ENCODE measurements at regions not wholly inside any gene's neighbourhood (a gene's known extent, or its start where the extent isn't known, plus 50 kb on each side); places are given as distances from the start of the nearest gene placed in this dataset.
A peak's percentile ranks its signal among the peaks of the same experiment; 100 is the strongest.
"Not testable (repeated sequence)": the region's sequence is repeated elsewhere in the genome, so short reads cannot be mapped to it uniquely, and the experiment has no call there.

DNA sequence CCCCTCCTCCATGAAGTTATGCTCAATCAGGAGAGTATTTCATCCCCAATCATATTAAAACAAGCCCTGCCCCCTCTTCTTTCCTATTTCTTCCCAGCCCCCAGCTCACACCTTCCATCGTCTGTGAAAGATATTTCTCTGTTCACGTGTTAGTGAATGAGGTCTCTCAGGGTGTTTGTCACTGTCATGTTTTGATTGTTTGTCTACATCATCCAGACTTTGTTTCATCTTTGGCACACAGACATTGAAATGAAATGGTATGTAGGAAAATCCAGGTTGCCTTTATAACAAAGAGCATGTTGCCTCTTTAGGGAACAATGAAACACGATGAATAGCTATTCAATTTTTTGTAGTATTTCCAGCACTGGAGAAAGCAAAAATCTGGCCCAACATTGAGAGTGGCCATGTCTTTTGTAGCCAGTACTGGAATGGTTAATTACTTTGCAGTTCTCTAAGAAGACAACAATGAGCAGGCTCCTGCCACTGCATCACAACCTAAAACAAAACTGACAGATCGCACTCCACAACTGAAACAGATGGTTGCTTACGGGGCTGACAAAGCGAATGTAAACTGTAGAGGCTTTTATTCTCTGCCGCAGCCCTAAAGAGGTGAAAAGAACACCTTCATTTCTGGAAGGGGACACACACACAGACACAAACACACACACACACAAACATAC lies 543.6 kb upstream of the CITED2 start:
- no peak for DNase-seq

- DNase-seq: no peak
Observed at GRCh38 chr6:139914910-139915309, 540.5 kb upstream of the CITED2 start.

- no peak for DNase-seq
Observed at GRCh38 chr6:139912735-139913400, 538.4 kb upstream of the CITED2 start.

DNA sequence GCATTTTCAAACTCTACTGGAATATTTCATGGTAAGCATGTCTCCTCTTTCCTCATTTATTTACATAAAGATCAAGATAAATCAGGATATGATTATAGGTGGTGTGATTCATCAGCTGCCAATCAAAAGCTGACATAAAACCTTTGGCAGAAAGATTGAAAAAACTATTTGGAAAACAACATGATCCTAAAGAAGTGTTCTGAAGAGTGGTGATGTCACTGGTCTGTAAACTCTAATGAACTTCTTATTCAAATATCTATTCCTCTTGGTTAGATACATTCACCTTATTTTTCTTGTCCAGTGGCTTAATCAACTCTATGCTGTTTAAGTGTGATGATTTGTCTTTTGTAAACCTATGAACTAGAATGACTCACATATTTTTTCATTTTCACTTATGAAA lies 535.5 kb upstream of the CITED2 start:
- no peak for DNase-seq

DNA sequence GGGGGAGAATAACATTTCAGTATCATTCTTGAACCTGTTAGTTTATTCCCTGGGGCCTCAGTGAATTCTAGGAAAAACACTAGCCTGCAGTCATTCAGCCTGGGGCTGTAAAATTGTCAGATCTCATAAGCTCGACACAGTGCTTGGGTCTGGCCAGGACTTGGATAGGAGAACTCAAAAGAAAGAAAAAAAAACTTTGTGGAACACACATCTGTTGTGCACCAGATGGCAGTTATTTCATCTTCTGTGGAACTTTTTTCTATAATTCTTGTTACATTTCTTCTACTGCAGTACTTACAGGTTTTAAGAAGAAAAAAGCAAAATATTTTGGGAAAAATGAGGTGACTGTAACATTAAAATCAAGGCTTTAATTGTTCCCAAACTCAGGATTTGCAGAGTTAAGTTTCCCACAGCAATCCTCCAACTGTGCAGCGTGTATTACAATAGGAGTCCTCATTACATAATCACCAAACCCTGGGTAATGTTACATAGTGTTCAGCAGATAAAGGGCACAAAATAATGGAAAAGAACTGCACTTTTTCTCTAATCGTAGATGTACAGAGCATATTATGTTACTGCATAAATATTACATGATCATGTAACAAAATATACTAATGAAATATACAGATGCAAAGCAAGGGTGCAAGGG lies 531.1 kb upstream of the CITED2 start:
- DNase-seq: no peak

GRCh38 chr6:139904568-139904967 lies 530.1 kb upstream of the CITED2 start:
- DNase-seq: no peak

DNA sequence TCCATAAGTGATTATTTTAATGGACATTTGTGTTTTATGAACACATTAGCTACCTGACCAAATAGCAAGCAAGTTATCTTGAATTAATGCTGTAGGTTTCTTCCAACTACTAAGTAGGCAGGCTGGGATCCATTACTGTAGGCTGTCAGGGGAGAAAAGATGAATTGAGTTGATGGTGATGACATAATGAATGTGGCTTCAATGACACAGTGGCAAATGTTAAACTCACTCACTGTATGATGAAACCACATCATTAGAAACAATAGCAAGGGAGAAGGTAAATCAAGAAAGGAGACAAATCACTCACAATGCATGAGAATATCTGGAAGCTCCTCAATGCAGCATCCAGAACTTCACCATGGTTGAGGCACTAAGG lies 529.7 kb upstream of the CITED2 start:
- no peak for DNase-seq

- peak; percentile 41 for DNase-seq
Observed at GRCh38 chr6:139903411-139904157, 529.1 kb upstream of the CITED2 start.

DNA sequence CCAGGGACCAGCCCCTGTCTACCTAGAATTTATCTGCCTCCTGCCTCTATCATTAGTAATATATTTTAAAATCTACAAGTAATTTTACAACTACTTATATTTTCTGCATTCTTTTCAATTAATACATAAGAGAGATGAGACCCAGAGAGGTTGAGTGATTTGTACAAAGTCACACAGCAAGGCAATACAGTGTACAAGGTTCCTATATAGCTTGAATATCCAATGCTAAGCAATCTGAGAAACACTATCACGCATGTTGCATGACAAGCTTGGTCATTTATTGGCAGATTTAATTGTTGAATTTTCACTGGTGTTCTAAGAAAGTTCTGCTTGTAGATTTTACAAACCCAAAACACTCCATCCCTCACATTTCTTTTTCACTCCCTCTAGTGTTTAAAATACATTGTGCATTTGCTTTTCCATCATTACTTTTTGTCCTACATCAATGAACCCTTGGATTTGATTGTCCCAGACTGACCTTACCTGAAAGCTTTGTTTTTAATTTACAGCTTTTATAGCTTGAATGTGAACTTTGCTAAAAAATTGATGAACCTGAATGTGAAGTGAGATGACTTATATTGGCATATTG lies 520.9 kb upstream of the CITED2 start:
- DNase-seq: no peak

GRCh38 chr6:139894271-139894670 lies 519.8 kb upstream of the CITED2 start:
- no peak for DNase-seq

DNA sequence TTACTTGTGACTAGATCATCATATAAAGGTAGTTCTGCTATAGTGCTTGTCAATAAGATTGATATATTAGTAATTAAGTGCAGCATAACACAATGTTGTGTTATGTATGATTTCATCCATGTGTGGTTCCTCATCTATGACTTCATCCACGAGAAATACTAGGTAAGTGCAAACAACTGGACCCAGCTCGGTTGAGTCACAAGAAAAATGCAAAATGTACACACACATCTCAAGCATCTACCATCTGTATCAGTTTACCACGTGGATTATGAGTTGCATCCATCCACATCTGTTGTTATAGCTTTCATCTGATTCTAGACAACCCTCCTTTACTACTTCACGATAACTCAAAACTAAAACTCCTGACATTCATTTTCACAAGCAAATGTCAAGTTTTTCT lies 517.0 kb upstream of the CITED2 start:
- DNase-seq: no peak

DNA sequence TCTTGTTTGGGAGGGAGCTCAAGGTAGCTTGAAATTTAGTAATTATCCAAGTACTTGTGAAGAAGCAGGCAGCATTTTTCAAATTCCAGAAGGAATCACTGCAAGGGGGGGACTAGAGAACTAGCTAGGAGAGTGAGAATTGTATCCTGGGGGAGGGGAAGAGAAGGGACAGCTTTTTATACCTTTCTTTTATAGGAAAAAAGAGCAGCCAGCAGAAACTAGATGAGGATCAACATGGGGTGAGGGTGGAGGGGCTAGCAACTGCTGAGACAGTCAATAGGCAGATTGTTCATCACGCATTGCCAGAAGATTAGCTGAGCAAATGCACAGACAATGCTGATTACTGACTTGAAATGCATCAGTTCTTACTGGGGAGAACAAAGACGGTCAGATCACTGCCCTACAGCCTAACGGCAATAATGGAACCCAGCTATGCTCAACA lies 514.3 kb upstream of the CITED2 start:
- no peak for DNase-seq

DNA sequence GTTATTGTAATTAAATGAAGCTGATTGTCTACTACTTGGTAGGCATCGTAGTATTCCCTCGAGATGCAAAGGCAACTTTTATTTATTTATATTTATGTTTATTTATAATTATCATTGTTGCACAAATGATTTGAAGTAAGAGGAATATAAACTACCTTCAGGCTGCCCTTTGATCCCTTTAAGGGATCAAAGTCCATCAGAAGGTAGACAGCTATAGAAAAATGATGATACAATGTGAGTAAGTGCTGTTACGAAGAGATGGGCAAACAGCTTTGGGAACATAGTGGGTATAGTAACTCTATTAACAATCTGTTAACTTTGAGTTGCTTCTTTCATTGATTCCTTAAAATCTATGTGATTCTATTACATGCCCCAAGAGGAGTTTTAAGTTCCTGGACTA lies 512.8 kb upstream of the CITED2 start:
- DNase-seq: no peak

DNA sequence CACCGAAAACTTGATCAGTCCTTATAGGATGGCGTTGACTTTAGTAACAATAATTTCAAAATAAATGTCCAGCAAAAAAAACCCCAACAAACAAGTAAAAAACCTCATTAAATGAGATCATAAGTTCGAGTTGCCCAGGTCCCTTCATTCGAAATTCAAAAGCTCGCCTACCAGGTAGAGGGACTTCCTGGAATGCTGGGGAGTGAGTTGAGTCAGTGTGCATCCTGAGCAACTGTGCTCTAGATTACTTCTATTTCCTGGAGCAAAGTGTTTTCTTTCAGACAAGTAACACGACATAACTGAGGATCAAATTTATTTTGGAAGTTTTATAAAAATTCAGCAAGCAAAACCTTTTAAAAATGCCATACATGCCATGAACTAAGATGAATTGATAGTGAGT lies 511.9 kb upstream of the CITED2 start:
- no peak for DNase-seq

GRCh38 chr6:139885909-139886308 lies 511.5 kb upstream of the CITED2 start:
- no peak for DNase-seq

DNA sequence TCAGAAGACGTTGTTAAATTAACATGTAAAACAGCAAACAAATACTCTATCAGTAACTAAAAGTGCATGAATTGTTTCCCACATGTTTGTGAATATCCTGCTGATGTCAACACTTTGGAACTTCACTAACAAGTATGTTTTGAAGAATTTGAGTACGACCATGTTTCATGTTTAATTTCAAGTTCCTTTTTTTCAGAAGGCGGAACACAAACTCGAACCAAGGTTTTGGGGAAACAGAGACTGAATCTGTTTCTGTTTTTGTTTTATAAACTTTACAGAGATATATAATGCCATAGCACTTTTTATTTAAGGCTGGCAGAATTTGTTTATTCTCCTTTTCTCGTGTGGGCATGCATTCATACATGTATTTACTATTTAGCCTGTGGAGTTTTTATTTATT lies 509.3 kb upstream of the CITED2 start:
- no peak for DNase-seq

DNA sequence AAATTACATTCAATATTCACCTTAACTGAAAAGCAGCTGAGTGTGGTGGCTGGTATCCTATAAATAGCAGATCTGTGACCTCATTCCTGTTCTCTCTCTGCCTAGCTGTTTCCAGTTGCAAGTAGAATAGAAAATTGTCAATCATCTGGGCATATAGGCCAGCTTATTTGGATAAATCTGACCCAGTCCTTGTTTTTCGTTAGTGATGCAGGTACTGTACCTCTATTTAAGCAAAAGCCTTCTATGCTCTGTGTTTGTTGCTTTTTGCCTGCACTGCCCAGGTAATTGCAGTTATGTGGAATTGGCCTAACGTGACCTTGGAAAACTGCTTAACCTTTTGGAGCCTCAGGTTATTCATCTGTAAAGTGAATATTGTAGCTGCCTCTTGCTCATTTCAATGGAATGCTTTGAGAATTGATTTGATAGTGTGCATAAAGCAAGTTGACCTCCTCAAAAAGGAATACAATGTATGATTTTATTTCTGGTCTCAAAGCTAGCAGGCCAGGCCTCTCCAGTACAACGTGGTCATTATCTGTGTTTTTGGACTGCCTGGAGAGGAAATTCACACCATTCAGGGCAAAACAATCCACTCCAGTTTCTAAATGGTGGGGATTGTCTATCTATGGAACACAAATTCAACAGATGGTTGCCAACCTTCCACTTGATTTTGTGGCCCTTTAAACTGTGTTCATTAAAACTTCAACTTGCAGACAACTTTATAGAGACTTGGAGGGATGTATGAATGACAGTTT lies 508.7 kb upstream of the CITED2 start:
- no peak for DNase-seq

DNA sequence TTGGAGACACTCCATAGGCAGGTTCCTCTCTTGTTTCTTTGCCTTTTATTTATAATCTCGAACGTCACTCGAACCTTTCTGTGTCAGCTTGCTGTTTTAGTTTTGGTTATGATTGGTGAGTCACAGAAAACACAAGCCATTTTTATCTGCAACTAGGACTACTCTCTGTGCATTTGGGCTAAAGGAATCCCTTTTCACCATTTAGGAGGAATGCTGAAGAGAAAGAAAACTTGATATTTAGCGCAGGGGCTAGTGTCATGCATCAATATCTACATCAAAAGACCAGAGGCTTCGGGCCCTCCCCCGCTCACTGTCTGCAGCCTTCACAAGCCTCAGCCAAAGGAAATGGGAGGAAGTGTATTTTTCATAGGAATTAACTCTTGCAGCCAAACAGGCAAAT lies 507.8 kb upstream of the CITED2 start:
- DNase-seq: no peak

DNA sequence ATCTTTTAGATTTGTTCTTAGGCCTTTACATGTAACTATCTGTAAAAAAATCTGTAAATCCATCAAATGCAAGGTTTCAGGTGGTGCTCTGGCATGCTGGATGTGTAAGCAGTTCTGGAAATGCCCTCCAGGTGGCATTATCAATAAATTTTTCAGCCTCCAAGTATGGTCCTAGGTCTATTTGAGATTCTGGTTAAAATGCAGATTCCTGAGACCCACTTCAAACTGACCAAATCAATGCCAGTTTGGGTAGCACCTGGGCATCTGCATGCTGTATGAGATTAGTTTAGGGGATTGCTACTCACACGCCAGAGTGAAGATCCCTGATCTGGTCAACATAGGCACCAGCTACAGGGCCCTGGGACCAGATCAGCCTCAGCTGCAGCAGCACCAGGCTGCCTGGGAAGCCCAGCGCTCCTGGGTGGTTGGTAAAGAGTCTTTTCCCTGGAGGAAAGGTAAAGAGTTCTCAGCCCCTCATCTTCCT lies 507.3 kb upstream of the CITED2 start:
- DNase-seq: no peak

DNA sequence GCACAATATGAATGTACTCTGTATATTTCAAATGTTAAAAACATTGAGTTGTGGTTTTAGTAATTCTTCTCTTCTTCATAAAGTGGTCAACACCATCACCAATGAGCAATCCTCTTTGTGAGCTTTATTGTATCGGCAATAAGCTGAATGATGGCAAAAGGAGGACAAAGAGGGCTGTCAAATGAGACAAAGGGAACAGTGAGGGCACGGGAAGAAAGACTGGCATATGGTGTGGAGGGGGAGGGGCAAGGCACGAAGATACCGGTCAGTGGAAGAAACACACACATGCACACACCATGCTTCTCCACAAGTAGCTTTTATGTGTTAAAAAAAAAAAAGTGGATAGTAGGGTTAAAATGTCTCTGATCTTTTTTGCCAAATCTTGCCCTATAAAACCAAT lies 506.8 kb upstream of the CITED2 start:
- DNase-seq: no peak

GRCh38 chr6:139879823-139880356 lies 505.4 kb upstream of the CITED2 start:
- DNase-seq: no peak

GRCh38 chr6:139879241-139879640 lies 504.8 kb upstream of the CITED2 start:
- not testable (repeated sequence) for DNase-seq

Measured in SIG-M5 (cell line).